ENCODE measurements at regions not wholly inside any gene's neighbourhood (a gene's known extent, or its start where the extent isn't known, plus 50 kb on each side); places are given as distances from the start of the nearest gene placed in this dataset.

- no peaks in the 10 kb centered on the region for H3K79me2 ChIP-seq (ENCODE audit: insufficient read depth, low read depth)
- H2AFZ ChIP-seq (ENCODE audit: low read depth), result no peak overlapping the region
- H3K27ac ChIP-seq, result no peak overlapping the region
- no peak overlapping the region for H3K9ac ChIP-seq
- no peaks in the 10 kb centered on the region for H3K36me3 ChIP-seq (ENCODE audit: insufficient read depth)
- no peak overlapping the region for H3K4me2 ChIP-seq
- TF ChIP-seq CTCF (conservative IDR thresholded peaks at IDR 0.05; ENCODE audit: low read depth, low read length), result no peak
- H3K4me1 ChIP-seq (ENCODE audit: low read depth, poor library complexity, severe bottlenecking), result no peaks in the 10 kb centered on the region
- H3K4me3 ChIP-seq (IDR thresholded peaks at IDR 0.05; ENCODE audit: insufficient read depth, low read depth, low read length), result no peak overlapping the region
- H4K20me1 ChIP-seq (ENCODE audit: insufficient read depth), result no peaks in the 10 kb centered on the region
- H3K27me3 ChIP-seq (ENCODE audit: insufficient read depth, low read depth), result no peaks in the 10 kb centered on the region
Observed at GRCh38 chr7:13327669-13328068, 640.2 kb downstream of the ARL4A start.

GRCh38 chr7:13333371-13333770, 645.9 kb downstream of the ARL4A start:
- Histone ChIP-seq H2AFZ (ENCODE audit: low read depth) (no peak overlapping the region), H3K27me3 (ENCODE audit: insufficient read depth, low read depth) (no peaks in the 10 kb centered on the region), H3K4me1 (ENCODE audit: low read depth, poor library complexity, severe bottlenecking) (no peaks in the 10 kb centered on the region), H3K4me3 (IDR thresholded peaks at IDR 0.05; ENCODE audit: insufficient read depth, low read depth, low read length) (no peak overlapping the region), H3K9ac (no peak overlapping the region), H3K79me2 (ENCODE audit: insufficient read depth, low read depth) (no peaks in the 10 kb centered on the region), H3K4me2 (no peak overlapping the region), H3K27ac (no peak overlapping the region), H4K20me1 (ENCODE audit: insufficient read depth) (no peaks in the 10 kb centered on the region), H3K36me3 (ENCODE audit: insufficient read depth) (no peaks in the 10 kb centered on the region)
- no peak for TF ChIP-seq CTCF (conservative IDR thresholded peaks at IDR 0.05; ENCODE audit: low read depth, low read length)

GRCh38 chr7:13336227-13336626, 648.8 kb downstream of the ARL4A start:
- Histone ChIP-seq H3K4me1 (ENCODE audit: low read depth, poor library complexity, severe bottlenecking) (no peaks in the 10 kb centered on the region), H3K4me3 (IDR thresholded peaks at IDR 0.05; ENCODE audit: insufficient read depth, low read depth, low read length) (no peak overlapping the region), H3K27ac (no peak overlapping the region), H2AFZ (ENCODE audit: low read depth) (no peak overlapping the region), H3K4me2 (no peak overlapping the region), H3K36me3 (ENCODE audit: insufficient read depth) (no peaks in the 10 kb centered on the region), H3K9ac (no peak overlapping the region), H3K79me2 (ENCODE audit: insufficient read depth, low read depth) (no peaks in the 10 kb centered on the region), H3K27me3 (ENCODE audit: insufficient read depth, low read depth) (no peaks in the 10 kb centered on the region), H4K20me1 (ENCODE audit: insufficient read depth) (no peaks in the 10 kb centered on the region)
- TF ChIP-seq CTCF (conservative IDR thresholded peaks at IDR 0.05; ENCODE audit: low read depth, low read length), result no peak

GRCh38 chr7:13352677-13353076, 636.8 kb downstream of the ETV1 start:
- Histone ChIP-seq H3K27ac (no peak overlapping the region), H3K4me3 (IDR thresholded peaks at IDR 0.05; ENCODE audit: insufficient read depth, low read depth, low read length) (no peak overlapping the region), H3K4me1 (ENCODE audit: low read depth, poor library complexity, severe bottlenecking) (no peaks in the 10 kb centered on the region), H3K9ac (no peak overlapping the region), H3K27me3 (ENCODE audit: insufficient read depth, low read depth) (no peaks in the 10 kb centered on the region), H3K79me2 (ENCODE audit: insufficient read depth, low read depth) (no peaks in the 10 kb centered on the region), H3K36me3 (ENCODE audit: insufficient read depth) (no peaks in the 10 kb centered on the region), H2AFZ (ENCODE audit: low read depth) (no peak overlapping the region), H3K4me2 (no peak overlapping the region), H4K20me1 (ENCODE audit: insufficient read depth) (no peaks in the 10 kb centered on the region; the same call in 1 of the 2 replicates)
- TF ChIP-seq CTCF (conservative IDR thresholded peaks at IDR 0.05; ENCODE audit: low read depth, low read length), result no peak

Measured in KMS-11 (cell line).